Uterus (tissue), 3 donors: ENCODE measurements at regions not wholly inside any gene's neighbourhood (a gene's known extent, or its start where the extent isn't known, plus 50 kb on each side); places are given as distances from the start of the nearest gene placed in this dataset.

Experiments
- DNase-seq, 2 donors: peaks; one replicate each; pipeline ENCODE4 v3.0.0-alpha.2; 2019 to 2020
- H3K27ac ChIP-seq, 2 donors: fragments of 200-600 bp; sonication (generic); 1 replicate in 1 of 2; 2 replicates in 1 of 2; pipeline ENCODE4 v1.5.1; 2016 to 2018
- H3K27me3 ChIP-seq, 2 donors: fragments of 200-600 bp; sonication (generic); one replicate each; pipeline ENCODE4 v1.5.1; 2018 to 2019; ENCODE audit warnings: control low read depth in 1 of 2
- H3K36me3 ChIP-seq, 2 donors: fragments of 200-600 bp; sonication (generic); one replicate each; pipeline ENCODE4 v1.5.1; 2019; ENCODE audit warnings: control low read depth in 1 of 2
- H3K4me1 ChIP-seq, 2 donors: fragments of 200-600 bp; sonication (generic); one replicate each; pipeline ENCODE4 v1.5.1; 2018 to 2019; ENCODE audit warnings: control low read depth in 1 of 2
- H3K4me3 ChIP-seq, 2 donors: fragments of 200-600 bp; sonication (generic); 1 replicate in 1 of 2; 2 replicates in 1 of 2; pipeline ENCODE4 v1.5.1; 2018 to 2019; ENCODE audit warnings: mild to moderate bottlenecking in 1 of 2
- H3K9me3 ChIP-seq, 2 donors: fragments of 200-600 bp; sonication (generic); one replicate each; pipeline ENCODE4 v1.5.1; 2019; ENCODE audit warnings: control low read depth in 1 of 2
- CTCF ChIP-seq, 4 experiments: fragments of 200-600 bp in 2 of 4; fragments of 450-650 bp in 2 of 4; sonication (generic) in 2 of 4; IDR thresholded peaks; one replicate each; pipeline ENCODE4 v1.5.1; 2016 to 2019; ENCODE audit warnings: antibody characterized with exemption in 4 of 4, mild to moderate bottlenecking in 2 of 4, moderate library complexity in 1 of 4
- POLR2A ChIP-seq, 2 donors: fragments of 450-650 bp; IDR thresholded peaks; one replicate each; pipeline ENCODE4 v1.6.1; 2016; ENCODE audit warnings: antibody characterized with exemption in 2 of 2, mild to moderate bottlenecking in 1 of 2, moderate library complexity in 1 of 2
- intact Hi-C: fragments of 100-400 bp; cut with DNase I; formaldehyde crosslinking; loops from one replicate; pipeline ENCODE4 v1.15.1; 2023; ENCODE audit warnings: low total_unique reads
- donor health status: DM: yes; HTN: yes; CAD: no.

- intact Hi-C loops = no loop called here
- H3K27me3 ChIP-seq = no peaks in the 10 kb centered on the region
- H3K36me3 ChIP-seq = no peaks in the 10 kb centered on the region
- H3K4me1 ChIP-seq = no peaks in the 10 kb centered on the region
- no peak for DNase-seq
- no peaks in the 10 kb centered on the region for H3K9me3 ChIP-seq
- TF ChIP-seq CTCF (IDR thresholded peaks at IDR 0.05) = no peak
- TF ChIP-seq POLR2A (IDR thresholded peaks at IDR 0.05) = no peak
- no peak overlapping the region for H3K4me3 ChIP-seq
- H3K27ac ChIP-seq = no peak overlapping the region
Measured at GRCh38 chr2:71876542-71877451, 270.9 kb downstream of the CYP26B1 start.

- no peaks in the 10 kb centered on the region for H3K27me3 ChIP-seq
- no peak overlapping the region for H3K4me3 ChIP-seq
- intact Hi-C loops = no loop called here
- no peak for DNase-seq
- H3K36me3 ChIP-seq = no peaks in the 10 kb centered on the region
- no peaks in the 10 kb centered on the region for H3K9me3 ChIP-seq
- TF ChIP-seq POLR2A (IDR thresholded peaks at IDR 0.05) = no peak
- no peak for TF ChIP-seq CTCF (IDR thresholded peaks at IDR 0.05)
- H3K27ac ChIP-seq = no peak overlapping the region
- H3K4me1 ChIP-seq = no peaks in the 10 kb centered on the region
Measured at GRCh38 chr2:71872466-71873051, 275.1 kb downstream of the CYP26B1 start.

- H3K27me3 ChIP-seq = no peaks in the 10 kb centered on the region
- no peaks in the 10 kb centered on the region for H3K9me3 ChIP-seq
- H3K4me1 ChIP-seq = no peaks in the 10 kb centered on the region
- intact Hi-C loops = no loop called here
- H3K27ac ChIP-seq = no peak overlapping the region
- H3K4me3 ChIP-seq = no peak overlapping the region
- H3K36me3 ChIP-seq = no peaks in the 10 kb centered on the region
- no peak for DNase-seq
- TF ChIP-seq CTCF (IDR thresholded peaks at IDR 0.05) = no peak
- TF ChIP-seq POLR2A (IDR thresholded peaks at IDR 0.05) = no peak
Measured at GRCh38 chr2:71865391-71865965, 282.2 kb downstream of the CYP26B1 start.

- no peak for TF ChIP-seq CTCF (IDR thresholded peaks at IDR 0.05)
- TF ChIP-seq POLR2A (IDR thresholded peaks at IDR 0.05) = no peak
- intact Hi-C loops = no loop called here
- peak in 1 of 2 donors; percentile 3 for DNase-seq
Measured at GRCh38 chr2:71864085-71864484, 283.6 kb downstream of the CYP26B1 start.

GRCh38 chr2:71863396-71863795, 284.3 kb downstream of the CYP26B1 start:
- H3K27me3 ChIP-seq = no peaks in the 10 kb centered on the region
- H3K4me1 ChIP-seq = no peaks in the 10 kb centered on the region
- TF ChIP-seq POLR2A (IDR thresholded peaks at IDR 0.05) (no peak), CTCF (IDR thresholded peaks at IDR 0.05) (no peak)
- H3K36me3 ChIP-seq = no peaks in the 10 kb centered on the region
- DNase-seq = peak in 1 of 2 donors; percentile 22
- no peak overlapping the region for H3K4me3 ChIP-seq
- intact Hi-C loops = no loop called here
- no peak overlapping the region for H3K27ac ChIP-seq
- no peaks in the 10 kb centered on the region for H3K9me3 ChIP-seq

More at GRCh38 chr2:71864085-71864484, 283.6 kb downstream of the CYP26B1 start:
- no peak overlapping the region for H3K27ac ChIP-seq
- H3K27me3 ChIP-seq = no peaks in the 10 kb centered on the region
- H3K4me3 ChIP-seq = no peak overlapping the region
- no peaks in the 10 kb centered on the region for H3K9me3 ChIP-seq
- no peaks in the 10 kb centered on the region for H3K36me3 ChIP-seq
- H3K4me1 ChIP-seq = no peaks in the 10 kb centered on the region
